ENCODE measurements at regions not wholly inside any gene's neighbourhood (a gene's known extent, or its start where the extent isn't known, plus 50 kb on each side); places are given as distances from the start of the nearest gene placed in this dataset.
"Not testable (repeated sequence)": the region's sequence is repeated elsewhere in the genome, so short reads cannot be mapped to it uniquely, and the experiment has no call there.

- ATAC-seq (ENCODE audit: low FRiP score in 2 of 2), result not testable (repeated sequence)
Measured at GRCh38 chr15:20311014-20311680, 230.5 kb downstream of the GOLGA6L6 start.

DNA sequence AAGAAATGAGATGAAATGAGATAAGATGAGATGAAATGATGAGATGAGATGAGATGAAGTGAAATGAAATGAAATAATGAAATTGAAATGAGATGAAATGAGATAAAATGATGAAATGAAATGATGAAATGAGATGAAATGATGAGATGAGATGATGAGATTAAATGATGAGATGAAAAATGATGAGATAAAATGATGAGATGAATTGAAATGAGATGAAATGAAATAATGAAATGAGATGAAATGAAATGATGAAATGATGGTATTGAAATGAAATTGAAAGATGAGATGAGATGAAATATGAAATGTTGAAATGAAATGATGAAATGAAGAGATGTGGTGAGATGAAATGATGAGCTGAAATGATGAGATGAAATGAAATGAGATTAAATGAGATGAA is 231.0 kb downstream of the GOLGA6L6 start:
- H3K36me3 ChIP-seq, result no peaks in the 10 kb centered on the region
- H3K27ac ChIP-seq, result no peak overlapping the region
- ATAC-seq (ENCODE audit: low FRiP score in 2 of 2) (no peak), DNase-seq (no peak)
- H3K4me1 ChIP-seq, result no peaks in the 10 kb centered on the region
- peaks cover 0 to 14% (median 0%) of the 10 kb centered on the region in 4 donors for H3K9me3 ChIP-seq
- H3K4me3 ChIP-seq, result no peak overlapping the region
- TF ChIP-seq POLR2AphosphoS5 (IDR thresholded peaks at IDR 0.05) (no peak), CTCF (IDR thresholded peaks at IDR 0.05) (no peak), POLR2A (IDR thresholded peaks at IDR 0.05) (no peak), EP300 (IDR thresholded peaks at IDR 0.05) (no peak)
- H3K27me3 ChIP-seq, result no peaks in the 10 kb centered on the region

More at GRCh38 chr15:20311014-20311680, 230.5 kb downstream of the GOLGA6L6 start:
- H3K4me1 ChIP-seq, H3K27ac ChIP-seq, H3K4me3 ChIP-seq, H3K27me3 ChIP-seq, H3K36me3 ChIP-seq: not testable (repeated sequence)
- peak in 1 of 2 donors; percentile 81 for DNase-seq
- peaks cover 0 to 14% (median 0%) of the 10 kb centered on the region in 4 donors for H3K9me3 ChIP-seq
- WGBS, 2 donors, result 82 to 86% methylated on average over 11 to 23 of the region's 23 CpGs

GRCh38 chr15:20309966-20310365 is 231.6 kb downstream of the GOLGA6L6 start:
- not testable (repeated sequence) for H3K36me3 ChIP-seq; H3K27ac ChIP-seq; ATAC-seq (ENCODE audit: low FRiP score in 2 of 2); DNase-seq; H3K27me3 ChIP-seq; H3K4me1 ChIP-seq; H3K4me3 ChIP-seq
- peaks cover 0 to 14% (median 0%) of the 10 kb centered on the region in 4 donors for H3K9me3 ChIP-seq

GRCh38 chr15:20309395-20309794 is 232.2 kb downstream of the GOLGA6L6 start:
- H3K4me3 ChIP-seq; H3K36me3 ChIP-seq; ATAC-seq (ENCODE audit: low FRiP score in 2 of 2); DNase-seq; H3K27ac ChIP-seq; H3K27me3 ChIP-seq; H3K4me1 ChIP-seq: not testable (repeated sequence)
- 59 to 67% methylated on average over 3 of the region's 3 CpGs for WGBS, 2 donors
- peaks cover 0 to 14% (median 0%) of the 10 kb centered on the region in 4 donors for H3K9me3 ChIP-seq

DNA sequence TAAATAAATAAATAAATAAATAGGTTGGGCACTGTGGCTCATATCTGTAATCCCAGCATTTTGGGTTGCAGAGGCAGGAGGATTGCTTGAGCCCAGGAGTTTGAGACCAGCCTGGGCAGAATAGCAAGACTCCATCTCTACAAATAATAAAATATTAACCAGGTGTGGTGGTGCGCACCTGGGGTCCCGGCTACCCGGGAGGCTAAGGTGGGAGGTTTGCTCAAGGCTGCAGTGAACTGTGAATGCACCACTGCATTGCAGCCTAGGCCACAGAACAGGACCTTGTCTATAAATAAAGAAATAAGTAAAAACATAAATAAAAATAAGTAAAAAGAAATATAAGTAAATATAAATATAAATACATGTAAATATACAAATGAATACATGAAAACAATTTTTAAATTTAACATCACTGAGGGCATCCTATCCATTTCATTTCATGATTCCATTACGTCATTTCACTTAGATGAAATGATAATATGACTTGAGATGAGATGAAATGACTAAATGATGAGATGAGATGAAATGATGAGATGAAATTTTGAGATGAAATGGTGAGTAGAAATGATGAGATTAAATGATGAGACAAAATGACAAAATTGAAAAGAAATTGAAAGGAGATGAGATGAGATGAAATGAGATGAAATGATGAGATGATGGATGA is 233.4 kb downstream of the GOLGA6L6 start:
- DNase-seq, result peak in 1 of 2 donors; percentile 29
- not testable (repeated sequence) for H3K4me1 ChIP-seq; H3K27ac ChIP-seq; H3K36me3 ChIP-seq; H3K4me3 ChIP-seq; H3K27me3 ChIP-seq; ATAC-seq (ENCODE audit: low FRiP score in 2 of 2)
- 82 to 86% methylated on average over 4 of the region's 4 CpGs for WGBS, 2 donors
- H3K9me3 ChIP-seq, result peaks cover 0 to 14% (median 0%) of the 10 kb centered on the region in 4 donors

- not testable (repeated sequence) for H3K36me3 ChIP-seq; H3K27me3 ChIP-seq; H3K27ac ChIP-seq; H3K4me1 ChIP-seq; ATAC-seq (ENCODE audit: low FRiP score in 2 of 2); DNase-seq; H3K4me3 ChIP-seq
- H3K9me3 ChIP-seq, result peaks cover 0 to 14% (median 0%) of the 10 kb centered on the region in 4 donors
- 63 to 86% methylated on average over 1 of the region's 1 CpG for WGBS, 2 donors
Measured at GRCh38 chr15:20307137-20307536, 234.5 kb downstream of the GOLGA6L6 start.

GRCh38 chr15:20306497-20307106 is 235.0 kb downstream of the GOLGA6L6 start:
- not testable (repeated sequence) for H3K27me3 ChIP-seq, H3K4me3 ChIP-seq, H3K27ac ChIP-seq, H3K4me1 ChIP-seq, H3K36me3 ChIP-seq
- 62 to 67% methylated on average over 3 of the region's 3 CpGs for WGBS, 2 donors
- H3K9me3 ChIP-seq, result peaks cover 0 to 14% (median 0%) of the 10 kb centered on the region in 4 donors
- DNase-seq, result peak; percentile 21 to 80
- ATAC-seq (ENCODE audit: low FRiP score in 2 of 2), result peak; percentile 41 to 78

- ATAC-seq (ENCODE audit: low FRiP score in 2 of 2); H3K4me3 ChIP-seq; H3K4me1 ChIP-seq; H3K9me3 ChIP-seq; H3K36me3 ChIP-seq; H3K27ac ChIP-seq; H3K27me3 ChIP-seq: not testable (repeated sequence)
- peak in 1 of 2 donors; percentile 85 for DNase-seq
- 50 to 80% methylated on average over 2 to 7 of the region's 7 CpGs for WGBS, 2 donors
Measured at GRCh38 chr15:20305912-20306311, 235.7 kb downstream of the GOLGA6L6 start.

DNA sequence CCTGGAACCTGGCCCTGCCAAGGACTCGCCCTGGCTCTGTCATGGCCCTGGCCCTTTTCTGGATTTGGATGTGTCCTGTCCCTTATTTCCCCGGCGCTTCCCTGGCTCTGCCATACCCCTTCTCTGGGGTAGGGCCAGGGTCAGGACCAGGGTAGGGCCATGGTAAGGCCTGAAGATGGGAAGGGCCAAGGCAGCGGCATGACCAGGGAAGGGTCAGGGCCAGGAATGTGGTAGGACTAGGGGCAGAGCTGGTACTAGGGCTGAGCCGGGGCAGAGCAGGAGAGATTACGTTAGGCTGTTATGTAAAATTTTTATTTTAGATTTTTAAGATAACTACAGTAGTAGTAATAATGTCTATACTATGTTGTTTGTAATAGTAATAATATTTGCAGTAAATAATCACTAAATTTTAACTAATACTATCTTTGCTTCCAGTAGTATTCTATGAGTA is 236.6 kb downstream of the GOLGA6L6 start:
- ATAC-seq (ENCODE audit: low FRiP score in 2 of 2); H3K9me3 ChIP-seq; DNase-seq; H3K4me3 ChIP-seq; H3K27me3 ChIP-seq; H3K36me3 ChIP-seq; H3K27ac ChIP-seq; H3K4me1 ChIP-seq: not testable (repeated sequence)
- 84 to 88% methylated on average over 6 of the region's 6 CpGs for WGBS, 2 donors

DNA sequence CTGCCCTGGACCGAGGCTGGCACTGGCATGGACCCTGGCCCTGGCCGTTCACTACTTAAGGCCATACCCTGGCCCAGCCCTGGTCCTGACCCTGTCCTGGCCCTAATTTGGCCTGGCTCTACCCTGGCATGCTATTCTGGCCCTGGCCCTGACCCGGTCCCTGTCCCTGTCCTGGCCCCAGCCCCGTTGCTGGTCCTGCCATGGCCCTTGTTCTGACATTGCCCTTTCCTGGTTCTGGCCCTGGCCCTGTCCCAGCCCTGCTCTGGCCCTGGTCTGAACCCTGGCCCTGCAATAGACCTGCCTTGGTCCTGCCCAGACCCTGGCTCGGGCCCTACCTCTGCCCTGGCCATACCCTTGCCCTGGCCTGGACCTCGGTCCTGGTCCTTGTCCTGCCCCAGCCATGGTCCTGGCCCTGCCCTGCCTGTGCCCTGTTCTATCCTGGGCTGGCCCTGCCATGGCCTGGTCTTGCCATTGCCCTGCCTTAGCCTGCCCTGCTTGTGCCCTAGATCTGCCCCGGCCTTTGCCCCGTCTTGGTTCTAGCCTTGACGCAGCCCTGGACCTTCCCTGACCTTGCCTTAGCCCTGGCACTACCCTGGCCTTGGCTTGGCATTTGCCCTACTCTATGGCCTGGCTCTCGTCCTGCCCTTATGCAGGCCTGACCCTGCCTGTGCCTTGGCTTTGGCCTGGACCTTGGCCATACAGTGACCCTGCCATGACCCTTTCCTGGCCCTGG is 237.2 kb downstream of the GOLGA6L6 start:
- H3K27ac ChIP-seq; H3K36me3 ChIP-seq; H3K4me3 ChIP-seq; H3K9me3 ChIP-seq; ATAC-seq (ENCODE audit: low FRiP score in 2 of 2); H3K4me1 ChIP-seq; H3K27me3 ChIP-seq: not testable (repeated sequence)
- DNase-seq, result peak; percentile 23 to 79
- 75 to 87% methylated on average over 8 to 10 of the region's 10 CpGs for whole genome bisulfite sequencing, 2 donors

All from upper lobe of left lung (tissue), 6 donors.